Neural progenitor cell (in vitro differentiated cells): ENCODE measurements at regions not wholly inside any gene's neighbourhood (a gene's known extent, or its start where the extent isn't known, plus 50 kb on each side); places are given as distances from the start of the nearest gene placed in this dataset.

ENCODE experiments used
- CTCF ChIP-seq: fragments of 200-600 bp; sonication (generic); IDR thresholded peaks from 2 replicates; pipeline ENCODE4 v1.5.1; 2017; ENCODE audit warnings: antibody characterized with exemption, mild to moderate bottlenecking
- EZH2 ChIP-seq: fragments of 200-600 bp; sonication (generic); IDR thresholded peaks from 2 replicates; pipeline ENCODE4 v1.6.1; 2017; ENCODE audit warnings: antibody characterized with exemption, mild to moderate bottlenecking, moderate library complexity

GRCh38 chr3:117104792-117105191 lies 395.2 kb downstream of the TUSC7 start:
- TF ChIP-seq EZH2 (no peak), CTCF (no peak)
